ENCODE measurements at regions not wholly inside any gene's neighbourhood (a gene's known extent, or its start where the extent isn't known, plus 50 kb on each side); places are given as distances from the start of the nearest gene placed in this dataset.

GRCh38 chr14:58881433-58881832, 243.7 kb downstream of the DACT1 start (continued):
- TF ChIP-seq ZNF532 (CRISPR knock-in tag; IDR thresholded peaks at IDR 0.05; ENCODE audit: borderline replicate concordance), result no peak

- no peak for ATAC-seq
- Mint-ChIP-seq H3K9me3 (0 out of 2 replicates have a peak, but pooled peaks cover 4% of the 10 kb centered on the region), H3K36me3 (no peaks in the 10 kb centered on the region), H3K4me1 (no peaks in the 10 kb centered on the region), H3K27me3 (ENCODE audit: low read depth) (no peaks in the 10 kb centered on the region; the same call in 1 of the 2 replicates), H3K27ac (no peak overlapping the region), H3K4me3 (no peak overlapping the region)
- no peak for DNase-seq (ENCODE audit: low spot score)
- ChIA-PET CTCF (interaction anchor here (1.7 kb wide), 1 partner anchor 243 kb away, joined by 3 read pairs; no protein-coding TSS in a partner anchor), POLR2A (no interaction called here)
- TF ChIP-seq ETV6 (CRISPR knock-in tag; IDR thresholded peaks at IDR 0.05) (no peak), STAT6 (CRISPR knock-in tag; conservative IDR thresholded peaks at IDR 0.05; ENCODE audit: low read depth) (no peak), ZNF512 (CRISPR knock-in tag; IDR thresholded peaks at IDR 0.05; ENCODE audit: borderline replicate concordance) (no peak), ATF1 (CRISPR knock-in tag; IDR thresholded peaks at IDR 0.05) (no peak), SMAD3 (CRISPR knock-in tag; IDR thresholded peaks at IDR 0.05; ENCODE audit: borderline replicate concordance) (no peak), ZNF532 (CRISPR knock-in tag; IDR thresholded peaks at IDR 0.05; ENCODE audit: borderline replicate concordance) (no peak), GTF2I (CRISPR knock-in tag; conservative IDR thresholded peaks at IDR 0.05) (no peak), TEAD4 (CRISPR knock-in tag; IDR thresholded peaks at IDR 0.05) (no peak), ZNF425 (CRISPR knock-in tag; conservative IDR thresholded peaks at IDR 0.05) (no peak), ZNF396 (CRISPR knock-in tag; IDR thresholded peaks at IDR 0.05; ENCODE audit: borderline replicate concordance) (no peak), FOXK1 (CRISPR knock-in tag; IDR thresholded peaks at IDR 0.05) (no peak), SP1 (CRISPR knock-in tag; conservative IDR thresholded peaks at IDR 0.05) (no peak), JAZF1 (CRISPR knock-in tag; IDR thresholded peaks at IDR 0.05) (no peak), ZNF121 (CRISPR knock-in tag; IDR thresholded peaks at IDR 0.05) (no peak), RORB (CRISPR knock-in tag; IDR thresholded peaks at IDR 0.05) (no peak), SMAD4 (CRISPR knock-in tag; IDR thresholded peaks at IDR 0.05) (no peak)
These were observed 244.8 kb downstream of the DACT1 start for GRCh38 chr14:58882577-58883018.
